Neural progenitor cell (in vitro differentiated cells): ENCODE measurements at regions not wholly inside any gene's neighbourhood (a gene's known extent, or its start where the extent isn't known, plus 50 kb on each side); places are given as distances from the start of the nearest gene placed in this dataset.

Experiments
- CTCF ChIP-seq: fragments of 200-600 bp; sonication (generic); IDR thresholded peaks from 2 replicates; pipeline ENCODE4 v1.5.1; 2017; ENCODE audit warnings: antibody characterized with exemption, mild to moderate bottlenecking
- EZH2 ChIP-seq: fragments of 200-600 bp; sonication (generic); IDR thresholded peaks from 2 replicates; pipeline ENCODE4 v1.6.1; 2017; ENCODE audit warnings: antibody characterized with exemption, mild to moderate bottlenecking, moderate library complexity
- EZH2phosphoT487 ChIP-seq: fragments of 200-600 bp; sonication (generic); IDR thresholded peaks from 2 replicates; pipeline ENCODE4 v1.6.1; 2017; ENCODE audit warnings: antibody characterized with exemption

- TF ChIP-seq CTCF: no peak
- TF ChIP-seq EZH2phosphoT487: no peak
- no peak for TF ChIP-seq EZH2
Observed at GRCh38 chr12:124456133-124456651, 111.2 kb downstream of the NCOR2 start.
